ENCODE measurements at regions not wholly inside any gene's neighbourhood (a gene's known extent, or its start where the extent isn't known, plus 50 kb on each side); places are given as distances from the start of the nearest gene placed in this dataset.

- H3K4me2 ChIP-seq (ENCODE audit: insufficient read depth, low read length), result no peak overlapping the region
- no peaks in the 10 kb centered on the region for H3K4me1 ChIP-seq (ENCODE audit: control insufficient read depth, extremely low read depth, insufficient read depth, low read length)
- H3K27ac ChIP-seq (ENCODE audit: insufficient read depth, low read depth, low read length), result no peak overlapping the region
- no peaks in the 10 kb centered on the region for H3K36me3 ChIP-seq (ENCODE audit: control insufficient read depth in 2 of 2, extremely low read depth in 1 of 2, insufficient read depth in 2 of 2, low read length in 2 of 2)
- TF ChIP-seq EZH2 (IDR thresholded peaks at IDR 0.05; ENCODE audit: borderline replicate concordance, low read depth, low read length, severe bottlenecking) (no peak), FOS (IDR thresholded peaks at IDR 0.05; ENCODE audit: borderline replicate concordance, insufficient read depth, low read length) (no peak), MYC (IDR thresholded peaks at IDR 0.05; ENCODE audit: low read depth, low read length) (no peak), JUN (IDR thresholded peaks at IDR 0.05; ENCODE audit: borderline replicate concordance, insufficient read depth, insufficient read length, low read depth) (no peak), GATA2 (IDR thresholded peaks at IDR 0.05; ENCODE audit: insufficient read depth, insufficient read length, low read depth, low read length) (no peak), POLR2AphosphoS5 (IDR thresholded peaks at IDR 0.05; ENCODE audit: insufficient read depth, low read depth, low read length) (no peak), POLR2A (IDR thresholded peaks at IDR 0.05; ENCODE audit: low read depth, low read length) (no peak), MAX (IDR thresholded peaks at IDR 0.05; ENCODE audit: insufficient read depth, insufficient read length) (no peak)
- TF ChIP-seq, protein P1, sequence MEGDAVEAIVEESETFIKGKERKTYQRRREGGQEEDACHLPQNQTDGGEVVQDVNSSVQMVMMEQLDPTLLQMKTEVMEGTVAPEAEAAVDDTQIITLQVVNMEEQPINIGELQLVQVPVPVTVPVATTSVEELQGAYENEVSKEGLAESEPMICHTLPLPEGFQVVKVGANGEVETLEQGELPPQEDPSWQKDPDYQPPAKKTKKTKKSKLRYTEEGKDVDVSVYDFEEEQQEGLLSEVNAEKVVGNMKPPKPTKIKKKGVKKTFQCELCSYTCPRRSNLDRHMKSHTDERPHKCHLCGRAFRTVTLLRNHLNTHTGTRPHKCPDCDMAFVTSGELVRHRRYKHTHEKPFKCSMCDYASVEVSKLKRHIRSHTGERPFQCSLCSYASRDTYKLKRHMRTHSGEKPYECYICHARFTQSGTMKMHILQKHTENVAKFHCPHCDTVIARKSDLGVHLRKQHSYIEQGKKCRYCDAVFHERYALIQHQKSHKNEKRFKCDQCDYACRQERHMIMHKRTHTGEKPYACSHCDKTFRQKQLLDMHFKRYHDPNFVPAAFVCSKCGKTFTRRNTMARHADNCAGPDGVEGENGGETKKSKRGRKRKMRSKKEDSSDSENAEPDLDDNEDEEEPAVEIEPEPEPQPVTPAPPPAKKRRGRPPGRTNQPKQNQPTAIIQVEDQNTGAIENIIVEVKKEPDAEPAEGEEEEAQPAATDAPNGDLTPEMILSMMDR (IDR thresholded peaks at IDR 0.05; ENCODE audit: extremely low read depth in 1 of 2, insufficient read depth in 1 of 2, low read depth in 1 of 2, low read length in 2 of 2), result no peak
- H4K20me1 ChIP-seq (replicated peaks; ENCODE audit: control insufficient read depth, extremely low read depth, insufficient read depth, low read length), result no peaks in the 10 kb centered on the region
- no peaks in the 10 kb centered on the region for H3K9me1 ChIP-seq (replicated peaks; ENCODE audit: control insufficient read depth, extremely low read depth, insufficient read depth, low read length)
- BruUV-seq (replicated peaks), result no TSS peak
- POLR2A ChIA-PET, result no interaction called here
- CTCF ChIA-PET, result no interaction called here
- FAIRE-seq, result no peak
- intact Hi-C loops (cut with micrococcal nuclease), result no loop called here
- no peak overlapping the region for H3K9ac ChIP-seq (replicated peaks; ENCODE audit: extremely low read depth, insufficient read depth, low read length)
- no peaks in the 10 kb centered on the region for H3K79me2 ChIP-seq (ENCODE audit: control insufficient read depth, insufficient read depth, low read length)
- no peak for DNase-seq (ENCODE audit: low read depth, low spot score)
- no peak overlapping the region for H2AFZ ChIP-seq (ENCODE audit: low read depth, low read length)
- H3K9me3 ChIP-seq (replicated peaks; ENCODE audit: control insufficient read depth, insufficient read depth, low read length), result peaks cover 3% of the 10 kb centered on the region
- no peaks in the 10 kb centered on the region for H3K27me3 ChIP-seq (ENCODE audit: control insufficient read depth in 2 of 2, insufficient read depth in 2 of 2, low read length in 2 of 2)
- H3K4me3 ChIP-seq (replicated peaks in 1 of 3; ENCODE audit: insufficient read depth in 1 of 3, low read depth in 1 of 3, low read length in 3 of 3), result no peak overlapping the region
- dilution Hi-C loops (cut with MboI; ENCODE audit: extremely low pct_ligation_motif_present, low sequenced_read_pairs), result no loop called here
Measured at GRCh38 chr5:20476016-20476415, 488.0 kb upstream of the CDH18 start.

Data from endothelial cell of umbilical vein (primary cell).